Tibial nerve (tissue), 4 donors: ENCODE measurements at regions not wholly inside any gene's neighbourhood (a gene's known extent, or its start where the extent isn't known, plus 50 kb on each side); places are given as distances from the start of the nearest gene placed in this dataset.

ENCODE experiments used
- DNase-seq, 2 donors: peaks; one replicate each; pipeline ENCODE4 v3.0.0-alpha.2; 2019; ENCODE audit warnings: low spot score in 2 of 2
- H3K27ac ChIP-seq, 4 donors: fragments of 200-600 bp; sonication (generic) in 3 of 4; one replicate each; pipeline ENCODE4 v1.5.1; 2017 to 2019; ENCODE audit warnings: mild to moderate bottlenecking in 1 of 4
- H3K27me3 ChIP-seq, 2 donors: fragments of 200-600 bp; sonication (generic) in 1 of 2; one replicate each; pipeline versions ENCODE4 v1.5.1 to v1.6.0; 2017 to 2019
- H3K36me3 ChIP-seq, 3 donors: fragments of 200-600 bp; sonication (generic); one replicate each; pipeline ENCODE4 v1.5.1; 2018 to 2019
- H3K4me1 ChIP-seq, 4 donors: fragments of 200-600 bp; sonication (generic) in 3 of 4; one replicate each; pipeline ENCODE4 v1.5.1; 2017 to 2019
- H3K4me3 ChIP-seq, 4 donors: fragments of 200-600 bp; sonication (generic) in 3 of 4; one replicate each; pipeline ENCODE4 v1.5.1; 2017 to 2019; ENCODE audit warnings: mild to moderate bottlenecking in 1 of 4, moderate library complexity in 1 of 4
- H3K9me3 ChIP-seq, 4 donors: fragments of 200-600 bp; sonication (generic) in 3 of 4; one replicate each; pipeline ENCODE4 v1.5.1; 2017 to 2019
- EP300 ChIP-seq, 2 donors: sonication (generic); formaldehyde crosslinking; IDR thresholded peaks; one replicate each; pipeline ENCODE4 v1.6.1; 2017; ENCODE audit warnings: antibody characterized with exemption in 2 of 2, mild to moderate bottlenecking in 1 of 2
- POLR2A ChIP-seq, 2 donors: fragments of 450-650 bp; IDR thresholded peaks; one replicate each; pipeline ENCODE4 v1.6.1; 2017; ENCODE audit warnings: antibody characterized with exemption in 2 of 2, mild to moderate bottlenecking in 2 of 2, moderate library complexity in 2 of 2
- WGBS, 2 donors: methylation state at CpG; one replicate each; pipeline ENCODE4 v1.1.5; 2018; 5-methylcytosine and 5-hydroxymethylcytosine counted together
- TF ChIP-seq, protein P1 (sequence below), 5 experiments: fragments of 200-600 bp in 3 of 5; fragments of 450-650 bp in 2 of 5; sonication (generic) in 3 of 5; IDR thresholded peaks; one replicate each; pipeline ENCODE4 v1.5.1; 2016 to 2019; ENCODE audit warnings: antibody characterized with exemption in 5 of 5, mild to moderate bottlenecking in 3 of 5, moderate library complexity in 2 of 5

DNA sequence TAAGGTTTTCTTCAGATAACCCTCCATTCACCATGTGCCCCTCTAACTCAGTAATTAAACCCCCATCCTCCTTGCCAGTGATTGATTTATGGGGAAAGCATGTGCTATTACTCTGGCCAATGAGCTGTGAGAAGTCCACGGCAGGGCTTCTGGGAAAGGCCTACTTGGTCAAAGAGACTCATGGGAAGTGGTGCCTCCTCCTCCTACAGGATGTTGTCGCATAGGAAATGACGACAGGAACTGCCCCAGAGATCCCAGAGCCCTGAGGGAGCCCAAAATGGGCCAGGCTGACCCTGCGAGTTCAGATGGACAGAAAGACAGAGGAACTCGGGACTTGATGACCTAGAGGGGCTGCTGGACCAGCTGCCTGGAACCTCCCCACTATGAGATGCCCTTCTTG, 938.1 kb upstream of the TMEM132C start:
- WGBS, 2 donors: 54 to 63% methylated on average over 5 of the region's 5 CpGs
- H3K9me3 ChIP-seq: no peaks in the 10 kb centered on the region
- DNase-seq: no peak
- H3K27ac ChIP-seq: no peak overlapping the region
- TF ChIP-seq, protein P1, sequence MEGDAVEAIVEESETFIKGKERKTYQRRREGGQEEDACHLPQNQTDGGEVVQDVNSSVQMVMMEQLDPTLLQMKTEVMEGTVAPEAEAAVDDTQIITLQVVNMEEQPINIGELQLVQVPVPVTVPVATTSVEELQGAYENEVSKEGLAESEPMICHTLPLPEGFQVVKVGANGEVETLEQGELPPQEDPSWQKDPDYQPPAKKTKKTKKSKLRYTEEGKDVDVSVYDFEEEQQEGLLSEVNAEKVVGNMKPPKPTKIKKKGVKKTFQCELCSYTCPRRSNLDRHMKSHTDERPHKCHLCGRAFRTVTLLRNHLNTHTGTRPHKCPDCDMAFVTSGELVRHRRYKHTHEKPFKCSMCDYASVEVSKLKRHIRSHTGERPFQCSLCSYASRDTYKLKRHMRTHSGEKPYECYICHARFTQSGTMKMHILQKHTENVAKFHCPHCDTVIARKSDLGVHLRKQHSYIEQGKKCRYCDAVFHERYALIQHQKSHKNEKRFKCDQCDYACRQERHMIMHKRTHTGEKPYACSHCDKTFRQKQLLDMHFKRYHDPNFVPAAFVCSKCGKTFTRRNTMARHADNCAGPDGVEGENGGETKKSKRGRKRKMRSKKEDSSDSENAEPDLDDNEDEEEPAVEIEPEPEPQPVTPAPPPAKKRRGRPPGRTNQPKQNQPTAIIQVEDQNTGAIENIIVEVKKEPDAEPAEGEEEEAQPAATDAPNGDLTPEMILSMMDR (IDR thresholded peaks at IDR 0.05): no peak
- TF ChIP-seq POLR2A (IDR thresholded peaks at IDR 0.05) (no peak), EP300 (IDR thresholded peaks at IDR 0.05) (no peak)
- no peaks in the 10 kb centered on the region for H3K27me3 ChIP-seq
- no peak overlapping the region for H3K4me3 ChIP-seq
- no peaks in the 10 kb centered on the region for H3K4me1 ChIP-seq
- no peaks in the 10 kb centered on the region for H3K36me3 ChIP-seq

DNA sequence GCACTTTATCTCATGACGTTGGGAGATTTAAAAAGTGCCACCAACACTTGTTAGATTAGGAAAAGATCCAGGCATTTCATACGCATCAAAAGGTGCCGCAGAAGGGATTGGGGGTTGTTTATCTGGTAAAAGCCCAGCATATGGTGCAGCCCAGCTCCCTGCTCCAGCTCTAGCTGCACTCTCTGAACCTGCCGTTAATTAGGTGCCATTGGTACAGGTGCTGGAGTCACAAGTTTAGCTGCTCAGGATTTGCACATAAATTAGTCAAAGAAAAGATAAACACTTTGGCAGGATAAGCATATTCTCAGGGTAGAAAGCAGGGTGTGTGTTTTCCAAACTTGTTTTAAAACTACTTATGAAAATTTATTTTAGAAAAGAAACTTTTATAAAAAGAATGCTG, 932.6 kb upstream of the TMEM132C start:
- no peaks in the 10 kb centered on the region for H3K4me1 ChIP-seq
- no peak for DNase-seq
- no peak overlapping the region for H3K4me3 ChIP-seq
- no peak overlapping the region for H3K27ac ChIP-seq
- no peak for TF ChIP-seq POLR2A (IDR thresholded peaks at IDR 0.05)
- no peak for TF ChIP-seq EP300 (IDR thresholded peaks at IDR 0.05)
- TF ChIP-seq, protein P1 (IDR thresholded peaks at IDR 0.05): no peak
- WGBS, 2 donors: 72 to 82% methylated on average over 4 of the region's 4 CpGs
- H3K27me3 ChIP-seq: no peaks in the 10 kb centered on the region
- no peaks in the 10 kb centered on the region for H3K9me3 ChIP-seq
- H3K36me3 ChIP-seq: no peaks in the 10 kb centered on the region

DNA sequence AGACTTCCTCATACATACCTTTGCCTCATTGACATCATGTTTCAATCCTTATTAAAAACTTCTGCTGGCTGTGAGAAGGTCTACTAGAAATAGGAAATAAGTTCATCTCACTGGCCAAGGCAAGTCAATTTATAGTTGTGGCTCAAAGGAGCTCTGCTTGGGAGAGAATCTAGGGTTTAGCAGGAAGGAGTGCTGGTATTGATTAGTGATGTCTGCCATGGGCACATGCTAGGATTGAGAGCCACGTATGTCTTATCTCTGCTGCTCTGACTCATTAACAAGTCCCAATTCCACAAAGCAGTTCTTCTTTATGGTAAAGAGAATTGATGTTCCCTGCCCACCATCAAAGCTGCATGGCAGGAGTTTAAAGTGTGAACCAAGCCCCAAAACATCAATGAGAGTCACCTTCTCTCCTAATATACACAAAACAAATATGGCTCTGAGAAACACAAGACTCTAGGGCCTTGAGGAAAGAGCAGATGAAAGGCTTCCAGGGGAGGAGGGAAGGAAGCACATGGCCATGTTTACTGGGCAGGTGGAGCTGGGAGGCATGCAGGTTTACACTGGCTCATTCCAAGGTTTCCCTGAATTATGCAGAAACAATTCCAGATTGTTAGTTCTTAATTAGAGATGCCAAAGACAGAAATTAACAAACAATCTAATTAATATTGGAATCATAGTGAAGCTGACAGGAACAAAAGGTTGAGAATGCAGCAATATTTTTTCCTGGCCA, 931.9 kb upstream of the TMEM132C start:
- Histone ChIP-seq H3K4me1 (no peaks in the 10 kb centered on the region), H3K4me3 (no peak overlapping the region), H3K36me3 (no peaks in the 10 kb centered on the region), H3K27ac (no peak overlapping the region), H3K9me3 (no peaks in the 10 kb centered on the region), H3K27me3 (no peaks in the 10 kb centered on the region)
- 16 to 23% methylated on average over 1 of the region's 1 CpG for WGBS, 2 donors
- TF ChIP-seq POLR2A (IDR thresholded peaks at IDR 0.05) (no peak), EP300 (IDR thresholded peaks at IDR 0.05) (no peak)
- TF ChIP-seq, protein P1 (IDR thresholded peaks at IDR 0.05): no peak
- DNase-seq: no peak

DNA sequence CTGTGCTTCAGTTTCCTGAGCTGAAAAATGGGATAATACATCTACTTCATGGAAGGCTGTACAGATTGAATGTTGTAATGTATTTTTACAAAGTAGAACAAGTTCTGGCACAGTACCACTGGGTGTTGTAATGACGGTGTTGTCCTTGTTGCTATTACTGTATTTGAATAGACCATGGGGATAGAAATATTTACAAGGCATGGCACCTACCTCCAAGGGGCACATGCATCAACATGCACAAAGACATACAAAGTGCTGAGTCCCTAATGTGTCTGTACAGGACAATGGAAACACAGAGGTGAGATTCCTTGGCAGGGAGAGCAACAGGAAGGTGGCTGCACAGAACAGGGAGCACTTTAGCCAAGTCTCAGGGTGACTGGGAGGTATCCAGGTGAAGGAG, 930.6 kb upstream of the TMEM132C start:
- Histone ChIP-seq H3K4me1 (no peaks in the 10 kb centered on the region), H3K27me3 (no peaks in the 10 kb centered on the region), H3K4me3 (no peak overlapping the region), H3K27ac (no peak overlapping the region), H3K9me3 (no peaks in the 10 kb centered on the region), H3K36me3 (no peaks in the 10 kb centered on the region)
- DNase-seq: no peak
- WGBS, 2 donors: 90 to 95% methylated on average over 1 of the region's 1 CpG
- TF ChIP-seq EP300 (IDR thresholded peaks at IDR 0.05): no peak

DNA sequence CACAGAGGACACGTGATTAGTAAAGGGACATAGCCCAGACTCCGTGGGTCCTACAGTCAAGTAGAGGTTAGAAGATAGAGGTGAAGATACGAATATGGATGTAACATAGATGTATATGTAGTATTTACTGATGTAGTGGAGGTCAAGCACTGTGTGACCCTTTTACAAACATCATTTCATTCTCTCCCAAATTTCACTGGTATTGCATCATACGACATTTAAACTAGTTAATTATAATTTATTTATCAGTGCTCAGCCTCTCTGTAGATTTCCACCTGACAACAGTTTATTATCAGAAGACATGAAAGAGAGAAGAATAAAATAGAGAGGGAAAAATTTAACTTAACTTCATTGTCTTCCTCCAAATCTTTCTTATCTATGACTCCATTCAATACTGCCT, 927.9 kb upstream of the TMEM132C start:
- Histone ChIP-seq H3K9me3 (no peaks in the 10 kb centered on the region), H3K27ac (no peak overlapping the region), H3K36me3 (no peaks in the 10 kb centered on the region), H3K4me3 (no peak overlapping the region), H3K4me1 (no peaks in the 10 kb centered on the region), H3K27me3 (no peaks in the 10 kb centered on the region)
- TF ChIP-seq, protein P1 (IDR thresholded peaks at IDR 0.05): no peak
- no peak for TF ChIP-seq POLR2A (IDR thresholded peaks at IDR 0.05)
- DNase-seq: no peak
- 77 to 78% methylated on average over 4 of the region's 4 CpGs for WGBS, 2 donors

DNA sequence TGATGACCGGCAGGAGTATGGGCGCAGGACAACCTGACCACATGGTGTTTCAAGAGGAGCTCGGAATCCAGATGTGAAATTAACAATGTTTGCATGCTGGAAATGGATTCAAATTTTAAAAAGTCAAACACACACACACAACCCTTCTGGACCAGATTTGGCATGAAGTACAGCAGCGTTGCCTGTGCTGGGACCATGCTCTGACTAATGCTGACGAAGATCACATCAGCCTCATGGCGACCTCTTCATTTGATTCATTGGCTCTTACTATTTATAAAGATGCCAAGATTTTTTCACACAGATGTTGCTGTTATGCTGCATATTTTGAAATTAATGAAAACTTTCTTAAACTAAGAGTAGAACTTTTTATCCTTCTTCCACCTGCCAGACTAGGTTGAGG, 926.6 kb upstream of the TMEM132C start:
- 83 to 84% methylated on average over 6 of the region's 6 CpGs for WGBS, 2 donors
- DNase-seq: no peak
- no peak overlapping the region for H3K27ac ChIP-seq
- H3K36me3 ChIP-seq: no peaks in the 10 kb centered on the region
- H3K27me3 ChIP-seq: no peaks in the 10 kb centered on the region
- H3K4me3 ChIP-seq: no peak overlapping the region
- no peaks in the 10 kb centered on the region for H3K4me1 ChIP-seq
- TF ChIP-seq POLR2A (IDR thresholded peaks at IDR 0.05) (no peak), EP300 (IDR thresholded peaks at IDR 0.05) (no peak)
- TF ChIP-seq, protein P1 (IDR thresholded peaks at IDR 0.05): no peak
- no peaks in the 10 kb centered on the region for H3K9me3 ChIP-seq
